ENCODE measurements at regions not wholly inside any gene's neighbourhood (a gene's known extent, or its start where the extent isn't known, plus 50 kb on each side); places are given as distances from the start of the nearest gene placed in this dataset.
"Not testable (repeated sequence)": the region's sequence is repeated elsewhere in the genome, so short reads cannot be mapped to it uniquely, and the experiment has no call there.

- H3K4me1 ChIP-seq (ENCODE audit: low read depth), result peaks cover 7% of the 10 kb centered on the region
- intact Hi-C loops (cut with DNase I, micrococcal nuclease), result no loop called here
- DNase-seq (no peak), ATAC-seq (no peak)
- no peak for TF ChIP-seq CTCF (IDR thresholded peaks at IDR 0.05)
- H3K36me3 ChIP-seq (ENCODE audit: low read depth), result no peaks in the 10 kb centered on the region
- H3K9me3 ChIP-seq, result no peaks in the 10 kb centered on the region
- no peak overlapping the region for H3K4me3 ChIP-seq
Measured at GRCh38 chr18:22701795-22702194, 231.3 kb upstream of the RBBP8 start.

- Histone ChIP-seq H3K36me3 (ENCODE audit: low read depth) (no peaks in the 10 kb centered on the region), H3K4me1 (ENCODE audit: low read depth) (peaks cover 7% of the 10 kb centered on the region), H3K9me3 (no peaks in the 10 kb centered on the region), H3K4me3 (no peak overlapping the region)
- intact Hi-C loops (cut with DNase I, micrococcal nuclease), result no loop called here
- ATAC-seq (no peak), DNase-seq (no peak)
- TF ChIP-seq CTCF (IDR thresholded peaks at IDR 0.05), result no peak
Measured at GRCh38 chr18:22702806-22703205, 230.3 kb upstream of the RBBP8 start.

GRCh38 chr18:22703883-22704585, 229.1 kb upstream of the RBBP8 start:
- peak; percentile 84 for ATAC-seq

DNA sequence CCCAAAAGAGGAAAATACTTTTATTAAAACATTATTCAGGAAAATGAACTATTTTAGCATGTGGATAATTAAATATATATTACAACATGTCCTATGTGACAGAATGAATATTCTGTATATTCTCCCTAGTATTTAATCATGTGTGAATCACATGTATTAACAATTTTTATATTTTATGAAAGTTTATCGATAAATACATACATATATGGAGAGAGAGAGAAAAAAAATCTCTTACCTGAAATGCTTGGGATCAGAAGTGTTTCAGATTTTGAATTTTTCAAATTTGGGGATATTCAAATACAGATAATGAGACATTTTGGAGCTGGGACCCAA, 228.6 kb upstream of the RBBP8 start:
- no peak for ATAC-seq
- Histone ChIP-seq H3K9me3 (no peaks in the 10 kb centered on the region), H3K36me3 (ENCODE audit: low read depth) (no peaks in the 10 kb centered on the region), H3K4me1 (ENCODE audit: low read depth) (peaks cover 7% of the 10 kb centered on the region), H3K4me3 (no peak overlapping the region)
- no peak for DNase-seq
- intact Hi-C loops (cut with DNase I, micrococcal nuclease), result no loop called here
- no peak for TF ChIP-seq CTCF (IDR thresholded peaks at IDR 0.05)

More at GRCh38 chr18:22703883-22704585, 229.1 kb upstream of the RBBP8 start:
- H3K4me1 ChIP-seq (ENCODE audit: low read depth), result peaks cover 7% of the 10 kb centered on the region
- no peaks in the 10 kb centered on the region for H3K36me3 ChIP-seq (ENCODE audit: low read depth)
- TF ChIP-seq CTCF (IDR thresholded peaks at IDR 0.05), result peak; percentile 56
- H3K4me3 ChIP-seq, result no peak overlapping the region
- peak in 1 of 3 donors; percentile 43 for DNase-seq
- H3K9me3 ChIP-seq, result no peaks in the 10 kb centered on the region
- intact Hi-C loops (cut with DNase I, micrococcal nuclease), result no loop called here

GRCh38 chr18:22705328-22705727, 227.8 kb upstream of the RBBP8 start:
- DNase-seq, result no peak
- Histone ChIP-seq H3K9me3 (no peaks in the 10 kb centered on the region), H3K4me1 (ENCODE audit: low read depth) (peaks cover 7% of the 10 kb centered on the region), H3K4me3 (no peak overlapping the region), H3K36me3 (ENCODE audit: low read depth) (no peaks in the 10 kb centered on the region)
- ATAC-seq, result no peak
- intact Hi-C loops (cut with DNase I, micrococcal nuclease), result no loop called here
- no peak for TF ChIP-seq CTCF (IDR thresholded peaks at IDR 0.05)

DNA sequence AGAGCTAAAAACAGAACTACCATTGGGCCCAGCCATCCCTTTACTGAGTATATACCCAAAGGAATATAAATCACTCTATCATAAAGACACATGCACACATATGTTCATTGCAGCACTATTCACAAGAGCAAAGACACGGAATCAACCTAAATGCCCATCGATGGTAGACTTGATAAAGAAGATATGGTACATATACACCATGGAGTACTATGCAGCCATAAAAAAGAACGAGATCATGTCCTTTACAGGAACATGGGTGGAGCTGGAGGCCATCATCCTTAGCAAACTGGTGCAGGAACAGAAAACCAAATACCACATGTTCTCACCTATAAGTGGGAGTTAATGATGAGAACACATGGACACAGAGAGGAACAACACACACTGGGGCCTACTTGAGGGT, 227.1 kb upstream of the RBBP8 start:
- intact Hi-C loops (cut with DNase I, micrococcal nuclease); H3K4me1 ChIP-seq (ENCODE audit: low read depth); DNase-seq; H3K4me3 ChIP-seq; H3K36me3 ChIP-seq (ENCODE audit: low read depth); H3K9me3 ChIP-seq; ATAC-seq: not testable (repeated sequence)

Data from mucosa of descending colon (tissue), 3 donors.